ENCODE measurements at regions not wholly inside any gene's neighbourhood (a gene's known extent, or its start where the extent isn't known, plus 50 kb on each side); places are given as distances from the start of the nearest gene placed in this dataset.

DNA sequence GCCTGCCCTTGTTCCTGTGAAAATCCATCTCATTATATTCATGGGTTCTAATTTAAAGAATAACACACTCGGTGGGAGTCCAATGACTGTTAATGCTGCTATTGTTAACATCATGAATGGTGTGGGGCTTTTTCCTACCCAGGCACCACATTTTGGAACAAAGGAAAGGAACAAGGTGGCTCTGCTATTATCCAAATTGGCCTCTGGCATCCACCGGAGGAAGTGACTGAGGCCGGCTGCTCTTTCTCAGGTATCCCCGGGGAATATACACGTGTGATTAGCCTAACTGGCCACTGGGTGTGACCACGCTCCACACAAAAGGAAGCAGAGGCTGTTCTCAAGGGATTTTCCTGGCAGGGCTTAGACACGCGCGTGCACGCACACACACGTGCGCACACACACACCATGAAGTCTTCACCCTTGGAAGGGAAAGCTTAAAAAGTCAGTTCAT, 601.2 kb upstream of the ARID1B start:
- intact Hi-C loops (cut with micrococcal nuclease), result no loop called here

More for the DNA sequence above, 601.2 kb upstream of the ARID1B start:
- POLR2A ChIA-PET (ENCODE audit: unreplicated experiment), result no interaction called here
- Histone ChIP-seq H3K9me3 (ENCODE audit: control insufficient read depth, insufficient read depth, low read length) (no peaks in the 10 kb centered on the region), H3K4me1 (ENCODE audit: control insufficient read depth, insufficient read depth, low read length) (no peaks in the 10 kb centered on the region), H3K23ac (ENCODE audit: low read depth, low read length) (no peak overlapping the region), H2AK5ac (ENCODE audit: low read depth, low read length) (no peak overlapping the region), H3K4me2 (ENCODE audit: low read depth, low read length) (no peak overlapping the region), H2BK5ac (ENCODE audit: low read depth, low read length, poor library complexity, severe bottlenecking) (no peak overlapping the region), H4K20me1 (ENCODE audit: insufficient read depth, low read length) (no peaks in the 10 kb centered on the region), H2AFZ (replicated peaks; ENCODE audit: low read length, poor library complexity) (peak overlapping the region; percentile 1), H3K9me1 (ENCODE audit: insufficient read depth, low read length) (no peaks in the 10 kb centered on the region), H3K56ac (ENCODE audit: extremely low read depth, insufficient read depth, low read length) (no peak overlapping the region), H2AK9ac (replicated peaks; ENCODE audit: low read depth, low read length, poor library complexity) (no peak overlapping the region), H3K79me1 (ENCODE audit: low read depth in 1 of 2, low read length in 2 of 2) (no peaks in the 10 kb centered on the region), H3K9ac (ENCODE audit: low read depth, low read length) (no peak overlapping the region), H2BK15ac (ENCODE audit: low read depth, low read length) (no peak overlapping the region), H4K5ac (ENCODE audit: low read depth, low read length) (no peak overlapping the region), H2BK120ac (ENCODE audit: low read depth, low read length) (no peak overlapping the region), H4K91ac (ENCODE audit: insufficient read depth, low read depth, low read length) (no peak overlapping the region), H3K14ac (replicated peaks; ENCODE audit: low read depth, low read length) (no peak overlapping the region), H3K27ac (ENCODE audit: insufficient read depth, low read length) (no peak overlapping the region), H3K36me3 (ENCODE audit: control insufficient read depth, insufficient read depth, low read length) (no peaks in the 10 kb centered on the region), H2BK20ac (ENCODE audit: low read depth, low read length) (no peak overlapping the region), H3K18ac (ENCODE audit: low read depth, low read length) (no peak overlapping the region), H4K8ac (ENCODE audit: low read depth in 2 of 2, low read length in 2 of 2) (no peak overlapping the region), H3K4me3 (ENCODE audit: insufficient read depth, low read depth, low read length) (no peak overlapping the region), H3K4ac (ENCODE audit: low read depth, low read length) (no peak overlapping the region), H3K27me3 (ENCODE audit: control insufficient read depth, insufficient read depth, low read length) (no peaks in the 10 kb centered on the region)
- dilution Hi-C loops (cut with HindIII; ENCODE audit: low sequenced_read_pairs, unreplicated experiment) (no loop called here), in situ Hi-C loops (cut with MboI; ENCODE audit: low sequenced_read_pairs) (no loop called here)
- CTCF ChIA-PET, result no interaction called here
- BruUV-seq (replicated peaks), result no TSS peak
- WGBS, 2 experiments (ENCODE audit: extremely low coverage in 2 of 2, insufficient read length in 1 of 2), result 79% methylated on average over 6 of the region's 12 CpGs; no CpG with 5 or more reads in 1 of the 2 experiments
- TF ChIP-seq, protein P1, sequence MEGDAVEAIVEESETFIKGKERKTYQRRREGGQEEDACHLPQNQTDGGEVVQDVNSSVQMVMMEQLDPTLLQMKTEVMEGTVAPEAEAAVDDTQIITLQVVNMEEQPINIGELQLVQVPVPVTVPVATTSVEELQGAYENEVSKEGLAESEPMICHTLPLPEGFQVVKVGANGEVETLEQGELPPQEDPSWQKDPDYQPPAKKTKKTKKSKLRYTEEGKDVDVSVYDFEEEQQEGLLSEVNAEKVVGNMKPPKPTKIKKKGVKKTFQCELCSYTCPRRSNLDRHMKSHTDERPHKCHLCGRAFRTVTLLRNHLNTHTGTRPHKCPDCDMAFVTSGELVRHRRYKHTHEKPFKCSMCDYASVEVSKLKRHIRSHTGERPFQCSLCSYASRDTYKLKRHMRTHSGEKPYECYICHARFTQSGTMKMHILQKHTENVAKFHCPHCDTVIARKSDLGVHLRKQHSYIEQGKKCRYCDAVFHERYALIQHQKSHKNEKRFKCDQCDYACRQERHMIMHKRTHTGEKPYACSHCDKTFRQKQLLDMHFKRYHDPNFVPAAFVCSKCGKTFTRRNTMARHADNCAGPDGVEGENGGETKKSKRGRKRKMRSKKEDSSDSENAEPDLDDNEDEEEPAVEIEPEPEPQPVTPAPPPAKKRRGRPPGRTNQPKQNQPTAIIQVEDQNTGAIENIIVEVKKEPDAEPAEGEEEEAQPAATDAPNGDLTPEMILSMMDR (conservative IDR thresholded peaks at IDR 0.05; ENCODE audit: low read depth, low read length), result 0 out of 2 replicates have a peak, but pooled peaks have one; percentile 8
- no peak for TF ChIP-seq NFE2L2 (IDR thresholded peaks at IDR 0.05; ENCODE audit: low read depth, low read length)
- ATAC-seq (ENCODE audit: low read depth), result no peak
- no peak for DNase-seq
